ENCODE measurements at regions not wholly inside any gene's neighbourhood (a gene's known extent, or its start where the extent isn't known, plus 50 kb on each side); places are given as distances from the start of the nearest gene placed in this dataset.

DNA sequence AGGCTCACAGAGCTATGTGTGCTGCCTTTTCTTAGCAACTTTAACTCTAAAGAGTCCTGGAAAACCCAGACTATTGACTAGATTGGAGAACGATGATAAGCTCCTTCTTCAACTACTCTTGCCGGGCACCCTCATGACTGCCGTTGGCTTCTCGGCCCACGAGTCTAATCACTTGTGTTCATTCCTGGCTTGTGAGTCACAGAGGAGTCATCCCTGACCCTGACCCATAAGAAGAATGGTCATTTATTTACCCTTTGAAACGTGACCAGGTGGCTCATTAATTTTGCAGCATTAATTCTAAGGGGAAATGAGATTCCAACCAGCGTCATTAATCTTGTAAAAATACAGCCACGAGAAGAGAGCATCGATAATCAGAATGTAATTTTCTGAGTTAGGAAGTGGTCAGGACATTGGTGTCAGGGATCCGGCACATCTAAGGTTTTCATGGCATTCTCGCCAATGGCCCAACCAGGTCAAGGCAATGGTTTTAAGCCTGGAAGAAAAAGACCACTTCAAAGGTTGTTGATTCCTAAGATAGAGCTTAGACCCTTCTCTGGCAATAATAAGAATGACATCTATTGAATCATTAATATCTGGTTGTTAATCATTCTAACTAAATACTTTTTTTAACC, 183.6 kb upstream of the RUNX1 start:
- Histone ChIP-seq H3K27ac (no peak overlapping the region), H3K4me3 (no peak overlapping the region), H3K9me3 (peaks cover 0 to 4% (median 2%) of the 10 kb centered on the region in 4 donors), H3K4me1 (peaks cover 0 to 4% (median 0%) of the 10 kb centered on the region in 4 donors), H3K36me3 (no peaks in the 10 kb centered on the region), H3K27me3 (no peaks in the 10 kb centered on the region)
- no peak for DNase-seq (ENCODE audit: low spot score in 2 of 2)
- 55 to 70% methylated on average over 11 of the region's 11 CpGs for WGBS, 2 donors
- TF ChIP-seq EP300 (IDR thresholded peaks at IDR 0.05): no peak
- TF ChIP-seq POLR2A (IDR thresholded peaks at IDR 0.05): no peak
- TF ChIP-seq, protein P1, sequence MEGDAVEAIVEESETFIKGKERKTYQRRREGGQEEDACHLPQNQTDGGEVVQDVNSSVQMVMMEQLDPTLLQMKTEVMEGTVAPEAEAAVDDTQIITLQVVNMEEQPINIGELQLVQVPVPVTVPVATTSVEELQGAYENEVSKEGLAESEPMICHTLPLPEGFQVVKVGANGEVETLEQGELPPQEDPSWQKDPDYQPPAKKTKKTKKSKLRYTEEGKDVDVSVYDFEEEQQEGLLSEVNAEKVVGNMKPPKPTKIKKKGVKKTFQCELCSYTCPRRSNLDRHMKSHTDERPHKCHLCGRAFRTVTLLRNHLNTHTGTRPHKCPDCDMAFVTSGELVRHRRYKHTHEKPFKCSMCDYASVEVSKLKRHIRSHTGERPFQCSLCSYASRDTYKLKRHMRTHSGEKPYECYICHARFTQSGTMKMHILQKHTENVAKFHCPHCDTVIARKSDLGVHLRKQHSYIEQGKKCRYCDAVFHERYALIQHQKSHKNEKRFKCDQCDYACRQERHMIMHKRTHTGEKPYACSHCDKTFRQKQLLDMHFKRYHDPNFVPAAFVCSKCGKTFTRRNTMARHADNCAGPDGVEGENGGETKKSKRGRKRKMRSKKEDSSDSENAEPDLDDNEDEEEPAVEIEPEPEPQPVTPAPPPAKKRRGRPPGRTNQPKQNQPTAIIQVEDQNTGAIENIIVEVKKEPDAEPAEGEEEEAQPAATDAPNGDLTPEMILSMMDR (IDR thresholded peaks at IDR 0.05): no peak

DNA sequence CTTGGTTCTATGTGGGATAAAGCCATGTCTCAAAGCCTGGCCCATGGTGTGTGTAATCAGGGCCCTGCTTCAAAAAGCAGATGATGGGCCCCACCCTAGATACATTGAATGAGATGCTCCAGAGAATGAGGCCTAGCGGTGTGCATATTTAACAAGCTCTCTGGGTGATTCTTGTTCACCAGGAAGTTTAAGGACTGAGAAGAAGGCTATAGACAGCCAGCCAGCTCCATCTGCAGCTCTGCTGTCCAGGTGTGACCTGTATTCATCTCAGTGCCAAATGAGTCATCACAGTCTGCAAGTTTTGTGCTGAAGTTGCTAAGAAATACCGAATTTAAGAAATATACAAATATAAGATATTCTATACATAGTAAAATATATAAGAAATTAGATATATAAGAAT, 182.0 kb upstream of the RUNX1 start:
- peaks cover 0 to 3% (median under 1%) of the 10 kb centered on the region in 4 donors for H3K9me3 ChIP-seq
- no peak overlapping the region for H3K4me3 ChIP-seq
- TF ChIP-seq EP300 (IDR thresholded peaks at IDR 0.05) (no peak), POLR2A (IDR thresholded peaks at IDR 0.05) (no peak)
- TF ChIP-seq, protein P1 (IDR thresholded peaks at IDR 0.05): no peak
- WGBS, 2 donors: 91 to 95% methylated on average over 2 of the region's 2 CpGs
- no peaks in the 10 kb centered on the region for H3K36me3 ChIP-seq
- no peak for DNase-seq (ENCODE audit: low spot score in 2 of 2)
- no peak overlapping the region for H3K27ac ChIP-seq
- H3K4me1 ChIP-seq: peaks cover 0 to 6% (median 2%) of the 10 kb centered on the region in 4 donors
- no peaks in the 10 kb centered on the region for H3K27me3 ChIP-seq

- TF ChIP-seq, protein P1 (IDR thresholded peaks at IDR 0.05): no peak
- no peak for TF ChIP-seq POLR2A (IDR thresholded peaks at IDR 0.05)
- no peak for TF ChIP-seq EP300 (IDR thresholded peaks at IDR 0.05)
- H3K4me1 ChIP-seq: peaks cover 0 to 6% (median under 1%) of the 10 kb centered on the region in 4 donors
- H3K27me3 ChIP-seq: no peaks in the 10 kb centered on the region
- H3K27ac ChIP-seq: no peak overlapping the region
- no peak for DNase-seq (ENCODE audit: low spot score in 2 of 2)
- H3K36me3 ChIP-seq: no peaks in the 10 kb centered on the region
- 42 to 49% methylated on average over 3 of the region's 3 CpGs for WGBS, 2 donors
- no peak overlapping the region for H3K4me3 ChIP-seq
- H3K9me3 ChIP-seq: no peaks in the 10 kb centered on the region
Measured at GRCh38 chr21:35229290-35229689, 180.2 kb upstream of the RUNX1 start.

DNA sequence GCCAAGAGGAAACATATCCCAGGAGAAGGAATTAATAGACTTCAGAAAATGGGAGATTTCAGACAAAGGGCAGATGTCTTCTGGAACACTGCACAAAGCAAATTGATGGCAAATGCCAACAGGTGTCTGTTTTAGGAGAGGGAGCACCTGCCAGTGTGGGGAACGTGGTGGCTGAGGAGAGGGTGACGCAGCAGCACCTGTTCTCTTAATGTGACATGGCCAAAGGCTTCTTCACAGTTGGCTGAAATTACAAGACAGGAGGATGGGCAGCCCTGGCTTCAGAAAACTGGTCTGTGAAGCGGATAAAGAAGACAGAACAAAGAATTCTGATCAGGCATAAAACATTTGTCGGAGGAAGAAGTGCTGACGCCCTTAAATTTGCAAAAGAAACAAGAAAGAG, 178.7 kb upstream of the RUNX1 start:
- no peaks in the 10 kb centered on the region for H3K9me3 ChIP-seq
- no peak overlapping the region for H3K27ac ChIP-seq
- WGBS, 2 donors: 89 to 90% methylated on average over 5 of the region's 5 CpGs

More for the DNA sequence above, 178.7 kb upstream of the RUNX1 start:
- no peak for DNase-seq (ENCODE audit: low spot score in 2 of 2)
- TF ChIP-seq POLR2A (IDR thresholded peaks at IDR 0.05) (no peak), EP300 (IDR thresholded peaks at IDR 0.05) (no peak)
- TF ChIP-seq, protein P1 (IDR thresholded peaks at IDR 0.05): no peak
- no peaks in the 10 kb centered on the region for H3K27me3 ChIP-seq
- H3K4me1 ChIP-seq: peaks cover 0 to 6% (median 1%) of the 10 kb centered on the region in 4 donors
- H3K4me3 ChIP-seq: no peak overlapping the region
- no peaks in the 10 kb centered on the region for H3K36me3 ChIP-seq

All from tibial nerve (tissue), 4 donors.